ENCODE measurements at regions not wholly inside any gene's neighbourhood (a gene's known extent, or its start where the extent isn't known, plus 50 kb on each side); places are given as distances from the start of the nearest gene placed in this dataset.

DNA sequence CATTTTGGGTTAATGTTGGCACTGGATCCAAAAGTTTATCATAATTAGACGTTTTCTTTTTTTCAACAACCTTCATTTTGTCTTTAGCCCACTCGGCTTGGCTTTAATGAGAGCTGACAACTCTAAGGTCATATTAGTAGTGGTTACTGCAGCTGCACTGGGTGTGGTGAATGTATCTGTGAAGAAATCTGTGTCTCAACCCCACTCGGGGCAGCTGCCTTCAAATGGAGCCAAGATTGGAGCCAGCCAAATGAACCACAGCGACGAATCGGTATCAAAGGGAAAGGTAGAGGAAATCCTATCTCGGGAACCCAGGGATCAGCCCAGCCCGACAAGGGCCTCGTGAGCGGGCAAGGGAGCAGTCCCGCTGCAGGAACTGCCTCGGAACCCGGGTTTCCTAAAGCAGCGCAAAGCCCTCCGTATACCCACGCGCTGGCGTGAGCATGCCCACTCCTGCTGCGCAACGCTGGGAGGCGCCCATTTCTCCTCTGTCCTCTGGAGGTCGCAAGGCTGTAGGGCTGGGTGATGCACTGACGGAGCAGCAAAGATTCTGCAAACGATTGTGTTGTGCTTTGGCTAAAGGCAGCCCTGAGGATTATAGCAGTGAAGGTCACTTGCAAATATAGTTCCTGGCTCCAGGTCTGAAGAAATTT is 98.7 kb upstream of the MBL2 start:
- dilution Hi-C loops (cut with MboI; ENCODE audit: extremely low pct_ligation_motif_present, low sequenced_read_pairs): no loop called here

GRCh38 chr10:52870562-52870961 is 98.0 kb upstream of the MBL2 start:
- FAIRE-seq (no peak), DNase-seq (ENCODE audit: low read depth, low spot score) (no peak)
- H3K79me2 ChIP-seq (ENCODE audit: control insufficient read depth, insufficient read depth, low read length): no peaks in the 10 kb centered on the region
- H3K9me1 ChIP-seq (ENCODE audit: control insufficient read depth, extremely low read depth, insufficient read depth, low read length): no peaks in the 10 kb centered on the region
- H3K9me3 ChIP-seq (ENCODE audit: control insufficient read depth, low read depth, low read length): peaks cover 5% of the 10 kb centered on the region
- no peak overlapping the region for H3K4me3 ChIP-seq (ENCODE audit: control insufficient read depth in 2 of 3, extremely low read depth in 1 of 3, insufficient read depth in 2 of 3, low read depth in 1 of 3, low read length in 3 of 3)
- H3K9ac ChIP-seq (ENCODE audit: control insufficient read depth, extremely low read depth, insufficient read depth, low read length): no peak overlapping the region
- no peak overlapping the region for H2AFZ ChIP-seq (ENCODE audit: control insufficient read depth, low read length)
- TF ChIP-seq EZH2 (IDR thresholded peaks at IDR 0.05; ENCODE audit: low read length): no peak
- TF ChIP-seq, protein P1, sequence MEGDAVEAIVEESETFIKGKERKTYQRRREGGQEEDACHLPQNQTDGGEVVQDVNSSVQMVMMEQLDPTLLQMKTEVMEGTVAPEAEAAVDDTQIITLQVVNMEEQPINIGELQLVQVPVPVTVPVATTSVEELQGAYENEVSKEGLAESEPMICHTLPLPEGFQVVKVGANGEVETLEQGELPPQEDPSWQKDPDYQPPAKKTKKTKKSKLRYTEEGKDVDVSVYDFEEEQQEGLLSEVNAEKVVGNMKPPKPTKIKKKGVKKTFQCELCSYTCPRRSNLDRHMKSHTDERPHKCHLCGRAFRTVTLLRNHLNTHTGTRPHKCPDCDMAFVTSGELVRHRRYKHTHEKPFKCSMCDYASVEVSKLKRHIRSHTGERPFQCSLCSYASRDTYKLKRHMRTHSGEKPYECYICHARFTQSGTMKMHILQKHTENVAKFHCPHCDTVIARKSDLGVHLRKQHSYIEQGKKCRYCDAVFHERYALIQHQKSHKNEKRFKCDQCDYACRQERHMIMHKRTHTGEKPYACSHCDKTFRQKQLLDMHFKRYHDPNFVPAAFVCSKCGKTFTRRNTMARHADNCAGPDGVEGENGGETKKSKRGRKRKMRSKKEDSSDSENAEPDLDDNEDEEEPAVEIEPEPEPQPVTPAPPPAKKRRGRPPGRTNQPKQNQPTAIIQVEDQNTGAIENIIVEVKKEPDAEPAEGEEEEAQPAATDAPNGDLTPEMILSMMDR (optimal IDR thresholded peaks at IDR 0.05 in 1 of 3, IDR thresholded peaks at IDR 0.05 in 1 of 3, conservative IDR thresholded peaks at IDR 0.05 in 1 of 3; ENCODE audit: extremely low read depth in 1 of 3, insufficient read depth in 2 of 3, low read length in 3 of 3): no peak
- H3K4me2 ChIP-seq (ENCODE audit: control insufficient read depth, extremely low read depth, insufficient read depth, low read depth, low read length): no peak overlapping the region
- H3K4me1 ChIP-seq (ENCODE audit: control insufficient read depth, extremely low read depth, insufficient read depth, low read length): peaks cover 7% of the 10 kb centered on the region
- H3K36me3 ChIP-seq (ENCODE audit: control insufficient read depth in 2 of 2, extremely low read depth in 1 of 2, insufficient read depth in 2 of 2, low read length in 2 of 2): no peaks in the 10 kb centered on the region
- dilution Hi-C loops (cut with MboI; ENCODE audit: extremely low pct_ligation_motif_present, low sequenced_read_pairs): no loop called here
- H3K27ac ChIP-seq (ENCODE audit: control insufficient read depth, insufficient read depth, low read length): no peak overlapping the region
- no peaks in the 10 kb centered on the region for H3K27me3 ChIP-seq (ENCODE audit: control insufficient read depth, extremely low read depth, insufficient read depth, low read length)
- H4K20me1 ChIP-seq (ENCODE audit: control insufficient read depth, extremely low read depth, insufficient read depth, low read length): no peaks in the 10 kb centered on the region

More for the DNA sequence above, 98.7 kb upstream of the MBL2 start:
- no peak for DNase-seq (ENCODE audit: low read depth, low spot score)
- Histone ChIP-seq H3K4me2 (ENCODE audit: control insufficient read depth, extremely low read depth, insufficient read depth, low read depth, low read length) (no peak overlapping the region), H3K36me3 (ENCODE audit: control insufficient read depth in 2 of 2, extremely low read depth in 1 of 2, insufficient read depth in 2 of 2, low read length in 2 of 2) (no peaks in the 10 kb centered on the region), H3K9me3 (ENCODE audit: control insufficient read depth, low read depth, low read length) (peaks cover 5% of the 10 kb centered on the region), H3K27me3 (ENCODE audit: control insufficient read depth, extremely low read depth, insufficient read depth, low read length) (no peaks in the 10 kb centered on the region), H3K9me1 (ENCODE audit: control insufficient read depth, extremely low read depth, insufficient read depth, low read length) (no peaks in the 10 kb centered on the region), H2AFZ (ENCODE audit: control insufficient read depth, low read length) (no peak overlapping the region), H3K9ac (ENCODE audit: control insufficient read depth, extremely low read depth, insufficient read depth, low read length) (no peak overlapping the region), H3K4me3 (ENCODE audit: control insufficient read depth in 2 of 3, extremely low read depth in 1 of 3, insufficient read depth in 2 of 3, low read depth in 1 of 3, low read length in 3 of 3) (no peak overlapping the region), H3K79me2 (ENCODE audit: control insufficient read depth, insufficient read depth, low read length) (no peaks in the 10 kb centered on the region), H3K27ac (ENCODE audit: control insufficient read depth, insufficient read depth, low read length) (no peak overlapping the region), H3K4me1 (ENCODE audit: control insufficient read depth, extremely low read depth, insufficient read depth, low read length) (peaks cover 7% of the 10 kb centered on the region), H4K20me1 (ENCODE audit: control insufficient read depth, extremely low read depth, insufficient read depth, low read length) (no peaks in the 10 kb centered on the region)
- TF ChIP-seq, protein P1 (optimal IDR thresholded peaks at IDR 0.05 in 1 of 3, IDR thresholded peaks at IDR 0.05 in 1 of 3, conservative IDR thresholded peaks at IDR 0.05 in 1 of 3; ENCODE audit: extremely low read depth in 1 of 3, insufficient read depth in 2 of 3, low read length in 3 of 3): no peak
- no peak for TF ChIP-seq EZH2 (IDR thresholded peaks at IDR 0.05; ENCODE audit: low read length)
- no peak for FAIRE-seq
